IPS-NIHi7 (cell line): ENCODE measurements at regions not wholly inside any gene's neighbourhood (a gene's known extent, or its start where the extent isn't known, plus 50 kb on each side); places are given as distances from the start of the nearest gene placed in this dataset.

Source experiments
- DNase-seq: peaks from one replicate; pipeline ENCODE4 v3.0.0; 2012; ENCODE audit warnings: mixed read lengths; ENCODE audit errors: extremely low spot score

DNA sequence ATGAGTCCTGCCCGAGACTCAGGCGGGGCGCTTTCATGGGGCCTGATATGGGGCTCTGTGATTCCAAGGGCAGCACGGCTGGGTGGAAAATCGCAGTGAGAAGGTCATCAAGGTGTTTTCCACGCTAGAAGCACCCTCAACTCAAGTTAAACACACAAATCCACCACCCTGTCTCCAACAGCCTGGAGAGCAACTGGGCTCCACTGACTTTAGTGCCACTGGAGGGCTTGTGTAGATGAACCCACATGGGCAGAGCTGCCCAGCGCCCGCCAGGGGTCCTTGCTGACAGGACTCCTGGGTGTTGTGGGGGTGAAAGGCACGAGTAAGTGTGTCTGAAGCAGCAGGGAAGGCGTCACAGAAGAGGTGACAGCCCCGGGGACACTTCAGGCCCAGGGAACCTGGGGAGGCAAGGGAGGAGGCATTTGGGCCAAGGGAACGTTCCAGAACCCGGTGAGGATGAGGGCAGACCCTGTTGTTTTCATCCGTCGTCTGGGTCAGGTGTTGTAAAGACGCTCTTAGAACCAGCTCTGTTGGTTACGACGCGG, 51.8 kb upstream of the CTDP1 start:
- DNase-seq: no peak

DNA sequence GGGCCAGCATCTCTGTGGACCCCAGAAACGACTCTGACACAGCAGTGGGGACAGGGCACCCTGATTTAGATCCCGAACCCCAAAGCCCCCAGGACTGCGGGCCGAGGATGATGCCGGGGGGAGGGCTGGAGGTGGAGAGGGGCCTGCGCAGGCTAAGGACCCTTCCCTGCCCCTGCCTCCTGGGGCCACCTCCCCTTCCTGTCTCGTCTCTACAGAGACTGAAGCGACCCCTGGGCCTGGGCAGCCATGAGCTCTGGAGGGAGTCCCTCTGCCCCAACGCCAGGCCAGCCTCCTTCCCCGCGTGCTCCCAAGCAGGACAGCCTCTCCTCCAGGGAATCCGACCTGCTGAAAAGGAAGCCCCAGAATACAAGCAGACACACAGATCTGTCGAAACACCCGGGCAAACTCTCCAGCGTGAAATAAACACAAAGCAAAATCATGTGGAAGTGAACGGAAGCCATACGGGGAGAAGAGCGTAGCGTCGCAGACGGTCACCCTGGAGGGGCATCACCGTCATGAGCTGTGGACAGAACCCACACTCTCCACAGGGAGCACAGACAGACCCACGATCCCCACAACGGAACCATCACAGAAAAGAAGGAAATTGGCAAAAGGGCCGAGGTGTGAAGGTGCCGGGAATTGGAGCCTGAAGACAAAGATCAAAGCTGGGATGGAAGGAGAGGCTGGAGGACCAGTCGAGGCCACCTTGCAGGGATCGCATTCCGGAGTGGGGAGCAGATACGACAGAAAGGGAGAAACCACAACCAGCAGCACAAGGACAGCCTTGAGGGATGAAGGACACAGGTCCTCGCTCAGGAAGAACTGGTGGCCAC, 51.0 kb upstream of the CTDP1 start:
- no peak for DNase-seq

DNA sequence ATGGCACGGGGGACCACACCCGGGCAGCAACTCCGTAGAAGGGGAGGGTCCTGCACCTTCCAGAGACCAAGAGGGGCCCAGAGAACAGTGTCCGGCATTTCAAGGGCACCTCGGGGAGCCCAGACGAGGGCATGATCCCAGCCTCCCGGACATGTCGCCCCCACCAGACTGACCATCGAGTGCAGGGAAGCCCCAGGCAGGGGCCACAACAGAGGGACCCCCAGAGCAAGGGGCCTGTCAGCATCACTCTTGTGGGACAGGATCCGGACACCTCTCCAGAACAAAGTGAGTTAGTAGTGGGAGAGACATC, 50.4 kb upstream of the CTDP1 start:
- DNase-seq: no peak

DNA sequence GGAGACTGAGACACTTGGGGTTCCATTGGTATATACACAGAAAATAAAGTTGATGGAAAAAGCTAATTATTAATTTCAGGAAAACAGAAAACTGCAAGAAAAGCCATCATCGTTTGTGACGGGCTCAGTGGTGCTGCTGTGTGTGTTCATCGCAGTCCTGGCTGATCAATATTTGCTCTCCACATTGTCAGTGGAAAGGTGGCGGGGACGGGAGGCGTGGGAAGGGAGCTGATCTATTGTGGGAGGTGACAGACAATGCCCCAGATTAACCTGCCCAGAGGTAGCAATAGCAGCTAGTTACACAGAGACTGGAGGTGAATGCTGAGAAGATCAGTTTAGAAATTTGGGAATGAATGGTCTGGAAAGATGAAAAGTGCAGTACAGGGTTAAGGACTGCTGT, 50.0 kb upstream of the CTDP1 start:
- no peak for DNase-seq
